HCT116 (cell line): ENCODE measurements at regions not wholly inside any gene's neighbourhood (a gene's known extent, or its start where the extent isn't known, plus 50 kb on each side); places are given as distances from the start of the nearest gene placed in this dataset.

Source experiments
- ATAC-seq: fragments of 200-7000 bp; cut with Tn5 transposase; 2 replicates; pipeline ENCODE4 v1.9.1; 2020; ENCODE audit warnings: mild to moderate bottlenecking, moderate library complexity
- BruUV-seq: library from RNA; stranded (reverse); fragments of 400-500 nt; replicated peaks from 2 replicates; lab custom pipeline; 2021; lab: Mats Ljungman, UMichigan
- CTCF ChIA-PET: fragments of 300-600 bp; sonication (Branson Sonifier 250); formaldehyde crosslinking; loops from one replicate; lab custom pipeline; 2021; ENCODE audit warnings: antibody characterized with exemption; lab: Charles Lee
- POLR2A ChIA-PET: fragments of 300-600, 350-600 bp; sonication (Branson Sonifier 250); formaldehyde crosslinking; loops from one replicate; lab custom pipeline; 2021; ENCODE audit warnings: antibody characterized with exemption; lab: Charles Lee
- RAD21 ChIA-PET, 2 experiments: fragments of 300-600 bp; sonication (Branson Sonifier 250); formaldehyde crosslinking; loops; one replicate each; lab custom pipeline; 2023; ENCODE audit warnings: low total read pairs in 2 of 2; ENCODE audit not compliant: uncharacterized antibody in 2 of 2, unreplicated experiment in 2 of 2, low non-redundant PET in 1 of 2; lab: Charles Lee
- DNase-seq: peaks from one replicate; pipeline ENCODE4 v3.0.0-alpha.2; 2010; ENCODE audit warnings: low read depth, low spot score
- H2AFZ ChIP-seq: fragments of 200-600 bp; shearing (Covaris generic), sonication (generic); 2 replicates; pipeline ENCODE4 v1.6.1; 2017; ENCODE audit warnings: low read depth, mixed run types, mixed read lengths, antibody characterized with exemption, low read length; ENCODE audit not compliant: poor library complexity, severe bottlenecking
- H3K27ac ChIP-seq: 2 replicates; pipeline ENCODE4 v1.5.1; 2012; ENCODE audit warnings: low read depth, low read length
- H3K27me3 ChIP-seq: fragments of 200-600 bp; sonication (generic); 2 replicates; pipeline ENCODE4 v1.6.1; 2016; ENCODE audit warnings: mixed run types, low read length, mixed read lengths; ENCODE audit not compliant: insufficient read depth
- H3K36me3 ChIP-seq, 2 experiments: fragments of 200-500 bp in 1 of 2; fragments of 200-600 bp in 1 of 2; sonication (Bioruptor generic) in 1 of 2; sonication (generic) in 1 of 2; 2 replicates each; pipeline versions ENCODE4 v1.5.1 to v1.6.1; 2014 to 2016; ENCODE audit warnings: low read length in 2 of 2, inconsistent platforms in 1 of 2, mixed read lengths in 1 of 2, mixed run types in 1 of 2; ENCODE audit not compliant: insufficient read depth in 2 of 2, control insufficient read depth in 1 of 2
- H3K4me1 ChIP-seq, 2 experiments: fragments of 200-600 bp in 1 of 2; sonication (generic) in 1 of 2; 2 replicates each; pipeline versions ENCODE4 v1.5.1 to v1.6.1; 2012 to 2017; ENCODE audit warnings: low read length in 2 of 2, inconsistent platforms in 1 of 2, mild to moderate bottlenecking in 1 of 2, mixed read lengths in 1 of 2, mixed run types in 1 of 2, moderate library complexity in 1 of 2; ENCODE audit not compliant: insufficient read depth in 2 of 2, control insufficient read depth in 1 of 2
- H3K4me2 ChIP-seq: fragments of 200-600 bp; sonication (generic); 2 replicates; pipeline ENCODE4 v1.6.1; 2017; ENCODE audit warnings: mixed run types, low read length, mixed read lengths
- H3K4me3 ChIP-seq, 2 experiments: fragments of 200-600 bp in 1 of 2; sonication (generic) in 1 of 2; replicated peaks in 1 of 2; 2 replicates each; pipeline ENCODE4 v1.5.1; 2011 to 2016; ENCODE audit warnings: low read length in 2 of 2, control low read depth in 1 of 2, low read depth in 1 of 2, mild to moderate bottlenecking in 1 of 2, mixed read lengths in 1 of 2, mixed run types in 1 of 2
- H3K79me2 ChIP-seq: fragments of 200-600 bp; sonication (generic); 2 replicates; pipeline ENCODE4 v1.6.1; 2017; ENCODE audit warnings: mild to moderate bottlenecking, mixed run types, low read length, moderate library complexity, mixed read lengths; ENCODE audit not compliant: insufficient read depth
- H3K9ac ChIP-seq: fragments of 200-600 bp; sonication (generic); 2 replicates; pipeline ENCODE4 v1.6.1; 2016; ENCODE audit warnings: low read length, mixed read lengths
- H3K9me2 ChIP-seq: fragments of 200-600 bp; sonication (generic), shearing (Covaris generic); 2 replicates; pipeline ENCODE4 v1.6.1; 2017; ENCODE audit warnings: mixed run types, mild to moderate bottlenecking, moderate library complexity; ENCODE audit not compliant: insufficient read depth
- H3K9me3 ChIP-seq, 2 experiments: fragments of 200-500 bp in 1 of 2; fragments of 200-600 bp in 1 of 2; sonication (Bioruptor generic) in 1 of 2; sonication (generic) in 1 of 2; 2 replicates each; pipeline ENCODE4 v1.6.1; 2014 to 2017; ENCODE audit warnings: low read length in 2 of 2, mixed read lengths in 2 of 2, inconsistent platforms in 1 of 2, low read depth in 1 of 2, mild to moderate bottlenecking in 1 of 2, mixed run types in 1 of 2, moderate library complexity in 1 of 2; ENCODE audit not compliant: control insufficient read depth in 1 of 2, insufficient read depth in 1 of 2
- H4K20me1 ChIP-seq: fragments of 200-600 bp; sonication (generic), shearing (Covaris generic); 2 replicates; pipeline ENCODE4 v1.6.1; 2017; ENCODE audit warnings: mixed run types, mild to moderate bottlenecking, moderate library complexity; ENCODE audit not compliant: insufficient read depth
- ATF3 ChIP-seq: IDR thresholded peaks from 2 replicates; pipeline ENCODE4 v1.6.1; 2012
- CEBPB ChIP-seq: IDR thresholded peaks from 2 replicates; pipeline ENCODE4 v1.6.1; 2012; ENCODE audit warnings: low read depth
- EGR1 ChIP-seq: IDR thresholded peaks from 2 replicates; pipeline ENCODE4 v1.6.1; 2012; ENCODE audit warnings: low read depth
- EZH2 ChIP-seq: fragments of 200-600 bp; sonication (generic); IDR thresholded peaks from 2 replicates; pipeline ENCODE4 v1.6.1; 2017; ENCODE audit warnings: antibody characterized with exemption, mixed run types
- FOSL1 ChIP-seq: IDR thresholded peaks from 2 replicates; pipeline ENCODE4 v1.6.1; 2012; ENCODE audit warnings: low read depth
- JUND ChIP-seq: IDR thresholded peaks from 2 replicates; pipeline ENCODE4 v1.6.1; 2012
- MAX ChIP-seq: IDR thresholded peaks from 2 replicates; pipeline ENCODE4 v1.6.1; 2012
- POLR2A ChIP-seq: IDR thresholded peaks from 2 replicates; pipeline ENCODE4 v1.7.0; 2011; ENCODE audit warnings: borderline replicate concordance; ENCODE audit not compliant: insufficient read depth, insufficient read length; ENCODE audit errors: extremely low read depth
- POLR2AphosphoS5 ChIP-seq: IDR thresholded peaks from 2 replicates; pipeline ENCODE4 v1.6.1; 2011; ENCODE audit warnings: mild to moderate bottlenecking, low read depth, low read length, moderate library complexity
- RAD21 ChIP-seq: IDR thresholded peaks from 2 replicates; pipeline ENCODE4 v1.6.1; 2012; ENCODE audit warnings: low read depth, mild to moderate bottlenecking
- REST ChIP-seq: IDR thresholded peaks from 2 replicates; pipeline ENCODE4 v1.6.1; 2012; ENCODE audit warnings: low read depth
- SIN3A ChIP-seq: IDR thresholded peaks from 2 replicates; pipeline ENCODE4 v1.6.1; 2012; ENCODE audit warnings: low read depth
- SP1 ChIP-seq: IDR thresholded peaks from 2 replicates; pipeline ENCODE4 v1.6.1; 2012; ENCODE audit warnings: low read depth
- SRF ChIP-seq: IDR thresholded peaks from 2 replicates; pipeline ENCODE4 v1.6.1; 2012; ENCODE audit warnings: low read depth
- YY1 ChIP-seq: IDR thresholded peaks from 2 replicates; pipeline ENCODE4 v1.6.1; 2011; ENCODE audit warnings: low read length, low read depth, moderate library complexity, mild to moderate bottlenecking; ENCODE audit not compliant: insufficient replicate concordance; ENCODE audit errors: extremely low read depth
- ZBTB33 ChIP-seq: IDR thresholded peaks from 2 replicates; pipeline ENCODE4 v1.6.1; 2011; ENCODE audit warnings: mild to moderate bottlenecking, low read length, moderate library complexity; ENCODE audit not compliant: insufficient replicate concordance; ENCODE audit errors: extremely low read depth
- ZFX ChIP-seq: fragments of 450-650 bp; IDR thresholded peaks from 2 replicates; pipeline ENCODE4 v1.6.1; 2017
- ZNF274 ChIP-seq: fragments of 200-500 bp; sonication (Bioruptor generic); IDR thresholded peaks from 2 replicates; pipeline ENCODE4 v1.6.1; 2014; ENCODE audit warnings: mild to moderate bottlenecking, low read depth, low read length, inconsistent platforms
- intact Hi-C: fragments of 100-400 bp; cut with micrococcal nuclease; formaldehyde crosslinking; loops from 2 replicates; pipeline ENCODE4 v1.10.0; 2022

GRCh38 chr18:60191926-60192325, 180.6 kb downstream of the MC4R start:
- no TSS peak for BruUV-seq
- TF ChIP-seq FOSL1, result no peak
- TF ChIP-seq, all 23 proteins: peak for 0
- no peaks in the 10 kb centered on the region for H3K79me2 ChIP-seq
- no peaks in the 10 kb centered on the region for H3K9me3 ChIP-seq
- H3K9ac ChIP-seq, result no peak overlapping the region
- ChIA-PET CTCF (no interaction called here), RAD21 (no interaction called here), POLR2A (no interaction called here)
- H3K4me3 ChIP-seq, result no peak overlapping the region
- no peak for ATAC-seq
- no peaks in the 10 kb centered on the region for H4K20me1 ChIP-seq
- no peaks in the 10 kb centered on the region for H3K4me1 ChIP-seq
- intact Hi-C loops, result no loop called here
- H3K27ac ChIP-seq, result no peak overlapping the region
- H3K36me3 ChIP-seq, result no peaks in the 10 kb centered on the region
- H3K27me3 ChIP-seq, result no peaks in the 10 kb centered on the region
- H3K9me2 ChIP-seq, result no peaks in the 10 kb centered on the region
- DNase-seq, result no peak
- no peak overlapping the region for H2AFZ ChIP-seq
- H3K4me2 ChIP-seq, result no peak overlapping the region

- H3K4me3 ChIP-seq, result no peak overlapping the region
- no peak overlapping the region for H3K4me2 ChIP-seq
- no peaks in the 10 kb centered on the region for H3K79me2 ChIP-seq
- H3K9ac ChIP-seq, result no peak overlapping the region
- ChIA-PET CTCF (no interaction called here), RAD21 (no interaction called here), POLR2A (no interaction called here)
- no peaks in the 10 kb centered on the region for H4K20me1 ChIP-seq
- no TSS peak for BruUV-seq
- H3K36me3 ChIP-seq, result no peaks in the 10 kb centered on the region
- no peak overlapping the region for H2AFZ ChIP-seq
- H3K9me3 ChIP-seq, result no peaks in the 10 kb centered on the region
- H3K27me3 ChIP-seq, result no peaks in the 10 kb centered on the region
- DNase-seq (no peak), ATAC-seq (no peak)
- H3K9me2 ChIP-seq, result no peaks in the 10 kb centered on the region
- intact Hi-C loops, result no loop called here
- H3K27ac ChIP-seq, result no peak overlapping the region
- no peaks in the 10 kb centered on the region for H3K4me1 ChIP-seq
- TF ChIP-seq ZFX (no peak), FOSL1 (no peak), POLR2A (no peak), SRF (no peak), MAX (no peak), YY1 (no peak), SP1 (no peak), POLR2AphosphoS5 (no peak), CEBPB (no peak), EZH2 (no peak), REST (no peak), EGR1 (no peak), ATF3 (no peak), SIN3A (no peak), ZNF274 (no peak), ZBTB33 (no peak), JUND (no peak), RAD21 (no peak)
These were observed 182.7 kb downstream of the MC4R start for GRCh38 chr18:60189856-60190255.
